Choroid plexus epithelial cell (primary cell): ENCODE measurements at regions not wholly inside any gene's neighbourhood (a gene's known extent, or its start where the extent isn't known, plus 50 kb on each side); places are given as distances from the start of the nearest gene placed in this dataset.

ENCODE experiments used
- DNase-seq: peaks from one replicate; pipeline ENCODE4 v3.0.0-alpha.2; 2010; ENCODE audit warnings: low read depth
- H3K4me3 ChIP-seq: 2 replicates; pipeline ENCODE4 v1.5.1; 2011; ENCODE audit warnings: low read depth, mild to moderate bottlenecking, control low read depth, low read length, moderate library complexity
- CTCF ChIP-seq: conservative IDR thresholded peaks from 2 replicates; pipeline ENCODE4 v1.5.1; 2011; ENCODE audit warnings: low read depth, mild to moderate bottlenecking, control low read depth, inconsistent platforms, low read length, moderate library complexity

GRCh38 chr5:97778451-97778850, 595.4 kb upstream of the RIOK2 start:
- TF ChIP-seq CTCF: no peak
- peak; percentile 7 for DNase-seq
- H3K4me3 ChIP-seq: no peak overlapping the region

- DNase-seq: no peak
- TF ChIP-seq CTCF: no peak
- H3K4me3 ChIP-seq: no peak overlapping the region
Measured at GRCh38 chr5:97788369-97788768, 605.3 kb upstream of the RIOK2 start.

GRCh38 chr5:97797994-97798451, 615.0 kb upstream of the RIOK2 start:
- TF ChIP-seq CTCF: no peak
- H3K4me3 ChIP-seq: no peak overlapping the region
- peak; percentile 6 for DNase-seq

- no peak for DNase-seq
- no peak for TF ChIP-seq CTCF
- no peak overlapping the region for H3K4me3 ChIP-seq
Measured at GRCh38 chr5:97801461-97801860, 618.4 kb upstream of the RIOK2 start.

- no peak for TF ChIP-seq CTCF
- no peak overlapping the region for H3K4me3 ChIP-seq
Measured at GRCh38 chr5:97820138-97820537, 637.1 kb upstream of the RIOK2 start.

GRCh38 chr5:97832645-97833296, 649.7 kb upstream of the RIOK2 start:
- no peak for TF ChIP-seq CTCF
- no peak for DNase-seq
- H3K4me3 ChIP-seq: no peak overlapping the region

More at GRCh38 chr5:97820138-97820537, 637.1 kb upstream of the RIOK2 start:
- DNase-seq: no peak

GRCh38 chr5:97834561-97834960, 651.5 kb upstream of the RIOK2 start:
- H3K4me3 ChIP-seq: no peak overlapping the region
- no peak for DNase-seq
- no peak for TF ChIP-seq CTCF
